IMR-90 (cell line): ENCODE measurements at regions not wholly inside any gene's neighbourhood (a gene's known extent, or its start where the extent isn't known, plus 50 kb on each side); places are given as distances from the start of the nearest gene placed in this dataset.

ENCODE experiments used
- MXI1 ChIP-seq: IDR thresholded peaks from 2 replicates; pipeline ENCODE4 v1.6.1; 2012; ENCODE audit warnings: low read depth, mild to moderate bottlenecking, low read length, moderate library complexity, borderline replicate concordance
- NFE2L2 ChIP-seq: fragments of 150-350 bp; IDR thresholded peaks from 2 replicates; pipeline ENCODE4 v1.6.1; 2016; ENCODE audit warnings: low read depth, mild to moderate bottlenecking, low read length
- POLR2A ChIP-seq: IDR thresholded peaks from 2 replicates; pipeline ENCODE4 v1.6.1; 2012; ENCODE audit warnings: mild to moderate bottlenecking, low read depth, low read length
- RAD21 ChIP-seq: IDR thresholded peaks from 2 replicates; pipeline ENCODE4 v1.6.1; 2012; ENCODE audit warnings: low read length, improper control_type of control experiment

GRCh38 chr2:52960881-52961280, 806.7 kb upstream of the CHAC2 start:
- TF ChIP-seq MXI1 (no peak), POLR2A (no peak), RAD21 (no peak), NFE2L2 (no peak)
